ENCODE measurements at regions not wholly inside any gene's neighbourhood (a gene's known extent, or its start where the extent isn't known, plus 50 kb on each side); places are given as distances from the start of the nearest gene placed in this dataset.

- Histone ChIP-seq H3K9me3 (ENCODE audit: control insufficient read depth, low read depth, low read length) (no peaks in the 10 kb centered on the region), H3K36me3 (ENCODE audit: control insufficient read depth, insufficient read depth, low read length) (no peaks in the 10 kb centered on the region), H3K27ac (ENCODE audit: low read length) (no peak overlapping the region), H3K27me3 (ENCODE audit: control insufficient read depth, insufficient read depth, low read length) (no peaks in the 10 kb centered on the region), H3K4me1 (ENCODE audit: control insufficient read depth, insufficient read depth, low read length) (no peaks in the 10 kb centered on the region), H3K4me3 (ENCODE audit: low read length) (no peak overlapping the region)
- no peak for DNase-seq
- no CpG with 5 or more reads among the region's 1 CpG for WGBS (ENCODE audit: insufficient coverage, low lambda C conversion rate)
Observed at GRCh38 chr5:6321078-6321477, 57.3 kb downstream of the MED10 start.

- no CpG with 5 or more reads among the region's 8 CpGs for WGBS (ENCODE audit: insufficient coverage, low lambda C conversion rate)
- no peaks in the 10 kb centered on the region for H3K9me3 ChIP-seq (ENCODE audit: control insufficient read depth, low read depth, low read length)
- H3K27ac ChIP-seq (ENCODE audit: low read length): no peak overlapping the region
- no peaks in the 10 kb centered on the region for H3K27me3 ChIP-seq (ENCODE audit: control insufficient read depth, insufficient read depth, low read length)
- no peak overlapping the region for H3K4me3 ChIP-seq (ENCODE audit: low read length)
- no peaks in the 10 kb centered on the region for H3K36me3 ChIP-seq (ENCODE audit: control insufficient read depth, insufficient read depth, low read length)
- no peak for DNase-seq
- H3K4me1 ChIP-seq (ENCODE audit: control insufficient read depth, insufficient read depth, low read length): no peaks in the 10 kb centered on the region
Observed at GRCh38 chr5:6319116-6319515, 59.2 kb downstream of the MED10 start.

- Histone ChIP-seq H3K9me3 (ENCODE audit: control insufficient read depth, low read depth, low read length) (no peaks in the 10 kb centered on the region), H3K4me1 (ENCODE audit: control insufficient read depth, insufficient read depth, low read length) (no peaks in the 10 kb centered on the region), H3K4me3 (ENCODE audit: low read length) (no peak overlapping the region), H3K27ac (ENCODE audit: low read length) (no peak overlapping the region), H3K36me3 (ENCODE audit: control insufficient read depth, insufficient read depth, low read length) (no peaks in the 10 kb centered on the region), H3K27me3 (ENCODE audit: control insufficient read depth, insufficient read depth, low read length) (no peaks in the 10 kb centered on the region)
- 88% methylated on average over 1 of the region's 4 CpGs for WGBS (ENCODE audit: insufficient coverage, low lambda C conversion rate)
- DNase-seq: no peak
Observed at GRCh38 chr5:6317116-6317798, 61.1 kb downstream of the MED10 start.

- H3K27ac ChIP-seq (ENCODE audit: low read length): no peak overlapping the region
- WGBS (ENCODE audit: insufficient coverage, low lambda C conversion rate): no CpG with 5 or more reads among the region's 7 CpGs
- no peaks in the 10 kb centered on the region for H3K9me3 ChIP-seq (ENCODE audit: control insufficient read depth, low read depth, low read length)
- DNase-seq: no peak
- H3K4me1 ChIP-seq (ENCODE audit: control insufficient read depth, insufficient read depth, low read length): no peaks in the 10 kb centered on the region
- H3K36me3 ChIP-seq (ENCODE audit: control insufficient read depth, insufficient read depth, low read length): no peaks in the 10 kb centered on the region
- H3K4me3 ChIP-seq (ENCODE audit: low read length): no peak overlapping the region
- H3K27me3 ChIP-seq (ENCODE audit: control insufficient read depth, insufficient read depth, low read length): no peaks in the 10 kb centered on the region
Observed at GRCh38 chr5:6315580-6315979, 62.8 kb downstream of the MED10 start.

GRCh38 chr5:6311568-6312501 lies 66.5 kb downstream of the MED10 start:
- 100% methylated on average over 1 of the region's 11 CpGs for WGBS (ENCODE audit: insufficient coverage, low lambda C conversion rate)
- no peak overlapping the region for H3K4me3 ChIP-seq (ENCODE audit: low read length)
- no peak overlapping the region for H3K27ac ChIP-seq (ENCODE audit: low read length)
- H3K9me3 ChIP-seq (ENCODE audit: control insufficient read depth, low read depth, low read length): no peaks in the 10 kb centered on the region
- H3K36me3 ChIP-seq (ENCODE audit: control insufficient read depth, insufficient read depth, low read length): no peaks in the 10 kb centered on the region
- H3K4me1 ChIP-seq (ENCODE audit: control insufficient read depth, insufficient read depth, low read length): no peaks in the 10 kb centered on the region
- no peak for DNase-seq
- H3K27me3 ChIP-seq (ENCODE audit: control insufficient read depth, insufficient read depth, low read length): no peaks in the 10 kb centered on the region

GRCh38 chr5:6309949-6310348 lies 68.4 kb downstream of the MED10 start:
- Histone ChIP-seq H3K9me3 (ENCODE audit: control insufficient read depth, low read depth, low read length) (no peaks in the 10 kb centered on the region), H3K27ac (ENCODE audit: low read length) (no peak overlapping the region), H3K27me3 (ENCODE audit: control insufficient read depth, insufficient read depth, low read length) (no peaks in the 10 kb centered on the region), H3K4me3 (ENCODE audit: low read length) (no peak overlapping the region), H3K4me1 (ENCODE audit: control insufficient read depth, insufficient read depth, low read length) (no peaks in the 10 kb centered on the region), H3K36me3 (ENCODE audit: control insufficient read depth, insufficient read depth, low read length) (no peaks in the 10 kb centered on the region)
- DNase-seq: no peak
- WGBS (ENCODE audit: insufficient coverage, low lambda C conversion rate): no CpG with 5 or more reads among the region's 2 CpGs

DNA sequence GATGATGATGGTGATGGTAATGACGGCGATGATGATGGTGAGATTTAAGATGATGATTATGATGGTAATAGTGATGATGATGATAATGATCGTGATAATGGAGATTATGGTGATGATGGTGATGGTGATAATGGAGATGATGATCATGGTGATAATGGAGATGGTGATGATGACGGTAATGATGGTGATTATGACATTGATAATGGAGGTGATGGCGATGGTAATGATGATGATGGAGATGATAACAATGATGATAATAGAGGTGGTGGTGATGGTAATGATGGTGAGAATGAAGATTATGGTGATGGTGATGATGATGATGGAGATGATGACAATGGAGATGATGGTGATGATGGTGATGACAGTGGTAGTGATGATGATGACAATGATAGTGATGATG lies 69.7 kb downstream of the MED10 start:
- no peak for DNase-seq
- H3K36me3 ChIP-seq (ENCODE audit: control insufficient read depth, insufficient read depth, low read length): no peaks in the 10 kb centered on the region
- no peaks in the 10 kb centered on the region for H3K27me3 ChIP-seq (ENCODE audit: control insufficient read depth, insufficient read depth, low read length)
- WGBS (ENCODE audit: insufficient coverage, low lambda C conversion rate): 92% methylated on average over 3 of the region's 5 CpGs
- H3K4me1 ChIP-seq (ENCODE audit: control insufficient read depth, insufficient read depth, low read length): no peaks in the 10 kb centered on the region
- no peak overlapping the region for H3K27ac ChIP-seq (ENCODE audit: low read length)
- H3K9me3 ChIP-seq (ENCODE audit: control insufficient read depth, low read depth, low read length): no peaks in the 10 kb centered on the region
- H3K4me3 ChIP-seq (ENCODE audit: low read length): no peak overlapping the region

DNA sequence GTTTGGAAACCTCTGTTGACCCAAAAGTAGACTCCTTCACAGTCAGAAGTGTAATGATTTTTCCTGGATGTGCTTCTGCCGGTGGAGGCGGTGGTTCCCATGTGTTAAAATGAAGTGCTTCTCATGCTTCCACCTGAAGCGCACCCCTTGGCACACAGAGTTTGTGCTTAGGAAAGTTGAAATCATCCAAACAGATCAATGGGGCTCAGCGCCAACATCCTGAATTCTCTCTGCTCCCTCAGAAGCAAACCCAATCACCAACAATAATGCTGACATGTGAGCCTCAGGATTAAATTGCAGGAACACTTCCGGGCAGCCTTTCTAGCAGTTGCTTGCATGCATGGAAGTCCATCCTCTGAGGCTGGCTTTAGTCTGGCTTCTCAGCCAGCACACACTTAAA lies 71.0 kb downstream of the MED10 start:
- H3K27me3 ChIP-seq (ENCODE audit: control insufficient read depth, insufficient read depth, low read length): no peaks in the 10 kb centered on the region
- H3K27ac ChIP-seq (ENCODE audit: low read length): no peak overlapping the region
- H3K36me3 ChIP-seq (ENCODE audit: control insufficient read depth, insufficient read depth, low read length): no peaks in the 10 kb centered on the region
- H3K4me1 ChIP-seq (ENCODE audit: control insufficient read depth, insufficient read depth, low read length): no peaks in the 10 kb centered on the region
- no peak overlapping the region for H3K4me3 ChIP-seq (ENCODE audit: low read length)
- WGBS (ENCODE audit: insufficient coverage, low lambda C conversion rate): no CpG with 5 or more reads among the region's 5 CpGs
- H3K9me3 ChIP-seq (ENCODE audit: control insufficient read depth, low read depth, low read length): no peaks in the 10 kb centered on the region
- DNase-seq: no peak

GRCh38 chr5:6305853-6306252 lies 72.5 kb downstream of the MED10 start:
- Histone ChIP-seq H3K27me3 (ENCODE audit: control insufficient read depth, insufficient read depth, low read length) (no peaks in the 10 kb centered on the region), H3K36me3 (ENCODE audit: control insufficient read depth, insufficient read depth, low read length) (no peaks in the 10 kb centered on the region), H3K9me3 (ENCODE audit: control insufficient read depth, low read depth, low read length) (no peaks in the 10 kb centered on the region), H3K4me1 (ENCODE audit: control insufficient read depth, insufficient read depth, low read length) (no peaks in the 10 kb centered on the region), H3K4me3 (ENCODE audit: low read length) (no peak overlapping the region), H3K27ac (ENCODE audit: low read length) (no peak overlapping the region)
- DNase-seq: no peak
- no CpG with 5 or more reads among the region's 6 CpGs for WGBS (ENCODE audit: insufficient coverage, low lambda C conversion rate)

GRCh38 chr5:6302684-6303083 lies 75.7 kb downstream of the MED10 start:
- DNase-seq: no peak
- H3K4me1 ChIP-seq (ENCODE audit: control insufficient read depth, insufficient read depth, low read length): no peaks in the 10 kb centered on the region
- no peaks in the 10 kb centered on the region for H3K27me3 ChIP-seq (ENCODE audit: control insufficient read depth, insufficient read depth, low read length)
- H3K36me3 ChIP-seq (ENCODE audit: control insufficient read depth, insufficient read depth, low read length): no peaks in the 10 kb centered on the region
- no CpG with 5 or more reads among the region's 5 CpGs for WGBS (ENCODE audit: insufficient coverage, low lambda C conversion rate)
- no peak overlapping the region for H3K27ac ChIP-seq (ENCODE audit: low read length)
- H3K4me3 ChIP-seq (ENCODE audit: low read length): no peak overlapping the region
- H3K9me3 ChIP-seq (ENCODE audit: control insufficient read depth, low read depth, low read length): no peaks in the 10 kb centered on the region

Data from large intestine (tissue), 3 donors.